ENCODE measurements at regions not wholly inside any gene's neighbourhood (a gene's known extent, or its start where the extent isn't known, plus 50 kb on each side); places are given as distances from the start of the nearest gene placed in this dataset.
"Not testable (repeated sequence)": the region's sequence is repeated elsewhere in the genome, so short reads cannot be mapped to it uniquely, and the experiment has no call there.

DNA sequence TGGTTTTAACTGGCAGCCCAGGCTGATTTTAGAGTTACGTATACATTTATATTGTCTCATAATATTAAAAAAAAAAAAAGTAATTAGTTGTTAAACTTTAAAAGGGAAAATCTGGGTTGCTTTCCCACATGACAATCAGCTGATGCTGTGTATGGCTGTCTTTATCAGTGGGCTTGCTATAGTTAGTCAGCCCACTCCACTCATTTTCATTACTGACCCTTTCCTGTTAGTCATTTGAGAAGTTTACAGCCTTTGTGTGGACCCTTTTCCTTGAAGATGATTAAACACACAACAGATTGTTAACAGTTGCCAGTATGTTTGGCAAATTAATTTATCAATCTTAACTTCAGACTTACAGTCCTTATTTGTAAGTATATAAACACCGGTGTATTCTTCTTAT is 164.5 kb upstream of the AGR3 start:
- no peak for DNase-seq (ENCODE audit: low spot score)

DNA sequence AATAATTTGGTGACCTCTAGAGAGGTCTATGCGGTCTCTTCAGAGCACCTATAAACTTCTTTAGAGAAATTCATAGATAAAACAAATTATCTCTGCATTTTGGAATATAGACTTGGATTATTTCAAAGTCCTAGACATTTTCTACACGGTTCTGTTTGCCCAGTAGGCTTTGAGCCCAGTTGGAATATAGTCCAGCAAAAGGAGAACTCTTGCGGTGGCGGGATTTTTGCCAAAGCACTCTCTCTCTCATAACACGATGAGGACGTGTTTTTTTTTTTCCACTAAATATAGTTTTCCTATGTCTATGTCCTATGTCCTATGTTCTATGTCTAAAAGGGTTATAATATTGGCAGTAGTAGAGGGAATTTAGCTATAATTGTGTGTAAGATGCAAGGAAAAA is 164.9 kb upstream of the AGR3 start:
- DNase-seq (ENCODE audit: low spot score): no peak

DNA sequence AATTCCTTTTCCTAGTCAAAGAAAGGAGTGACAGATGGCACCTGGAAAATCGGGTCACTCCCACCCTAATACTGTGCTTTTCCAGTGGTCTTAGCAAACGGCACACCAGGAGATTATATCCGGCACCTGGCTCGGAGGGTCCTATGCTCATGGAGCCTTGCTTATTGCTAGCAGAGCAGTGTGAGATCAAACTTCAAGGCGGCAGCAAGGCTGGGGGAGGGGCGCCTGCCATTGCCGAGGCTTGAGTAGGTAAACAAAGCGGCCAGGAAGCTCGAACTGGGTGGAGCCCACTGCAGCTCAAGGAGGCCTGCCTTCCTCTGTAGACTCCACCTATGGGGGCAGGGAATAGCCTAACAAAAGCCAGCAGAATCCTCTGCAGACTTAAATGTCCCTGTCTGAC is 171.4 kb upstream of the AGR3 start:
- not testable (repeated sequence) for DNase-seq (ENCODE audit: low spot score)

DNA sequence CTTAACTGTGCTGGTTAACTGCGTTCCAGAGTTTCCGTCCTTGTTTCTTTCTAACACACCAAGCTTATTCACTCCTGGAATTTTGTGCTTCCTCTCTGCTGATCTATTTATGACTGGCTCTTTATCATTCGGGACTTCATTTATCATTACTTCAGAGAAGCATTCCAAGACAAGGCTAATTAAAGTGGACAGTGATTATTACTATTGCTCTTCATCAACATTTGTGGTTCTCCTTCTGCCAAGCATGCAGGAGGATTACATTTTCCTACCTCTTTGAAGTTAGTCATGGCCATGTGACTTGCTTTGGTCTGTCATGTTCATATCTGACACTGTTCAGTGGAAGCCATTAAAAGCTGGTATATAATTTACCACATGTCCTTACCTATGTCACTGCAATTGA is 172.4 kb upstream of the AGR3 start:
- DNase-seq (ENCODE audit: low spot score): no peak

DNA sequence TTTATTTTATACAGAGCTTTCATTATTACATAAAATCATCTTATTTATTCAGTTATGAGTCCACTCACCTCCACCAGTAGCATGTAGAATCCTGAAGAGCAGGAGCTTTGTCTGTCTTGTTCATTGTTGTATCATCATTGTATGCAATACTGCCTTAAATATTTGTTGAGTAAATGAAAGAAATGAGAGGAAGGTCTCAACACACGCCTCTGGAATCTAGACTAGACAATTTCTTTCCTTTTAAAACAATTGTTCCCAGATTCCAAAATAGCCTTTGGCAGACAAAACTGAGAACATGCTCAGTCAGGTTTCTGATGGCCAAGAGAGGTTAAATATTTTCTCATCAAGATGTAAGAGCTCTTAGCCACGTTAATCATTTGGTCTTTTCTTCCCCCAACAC is 173.1 kb upstream of the AGR3 start:
- DNase-seq (ENCODE audit: low spot score): no peak

DNA sequence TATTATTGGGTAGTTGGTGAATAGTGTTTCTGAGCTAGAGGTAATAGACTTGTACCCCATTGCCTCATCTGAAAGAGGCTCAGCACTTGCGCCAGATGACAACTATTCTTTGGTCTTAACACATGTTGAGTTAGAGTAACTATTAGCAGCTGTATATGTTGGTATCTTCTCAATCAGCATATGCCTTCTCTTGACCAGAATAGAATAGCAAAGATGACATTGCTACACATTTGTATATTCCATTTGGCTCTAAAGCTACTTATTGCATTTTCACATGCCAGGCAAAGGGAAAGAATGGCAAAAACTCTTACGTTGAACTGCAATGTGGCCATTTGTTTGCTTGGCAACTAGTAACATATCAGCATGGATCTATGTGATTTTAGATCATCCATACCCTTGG is 173.8 kb upstream of the AGR3 start:
- no peak for DNase-seq (ENCODE audit: low spot score)

DNA sequence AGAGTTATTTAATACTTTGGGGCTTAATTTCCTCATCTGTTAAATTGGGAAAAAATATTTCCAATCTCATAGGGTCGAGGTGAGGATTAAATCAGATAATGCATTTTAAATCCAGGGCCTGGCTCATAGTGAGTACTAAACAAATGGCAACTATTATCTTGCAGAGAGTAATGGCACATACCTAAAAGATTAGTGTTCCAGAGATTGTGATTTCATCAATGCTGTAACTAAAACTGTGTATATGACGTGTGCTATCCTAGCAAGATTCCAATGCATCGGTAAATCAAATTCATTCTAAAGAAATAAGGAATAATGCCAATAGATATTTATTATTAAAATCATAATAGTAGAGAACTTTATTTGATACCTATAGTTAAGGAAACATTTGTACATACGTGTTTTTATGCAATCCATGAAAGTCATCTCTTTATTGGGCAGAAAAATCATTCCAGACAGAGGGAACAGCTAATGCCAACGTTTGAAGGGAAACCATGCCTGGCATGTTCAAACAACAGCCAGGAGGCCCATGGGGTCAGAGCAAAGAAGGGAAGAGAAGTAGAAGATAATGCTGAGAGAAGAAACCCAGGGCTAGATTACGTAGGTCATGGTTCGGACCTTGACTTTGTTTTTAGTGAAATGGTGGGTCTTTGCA is 174.8 kb upstream of the AGR3 start:
- no peak for DNase-seq (ENCODE audit: low spot score)

DNA sequence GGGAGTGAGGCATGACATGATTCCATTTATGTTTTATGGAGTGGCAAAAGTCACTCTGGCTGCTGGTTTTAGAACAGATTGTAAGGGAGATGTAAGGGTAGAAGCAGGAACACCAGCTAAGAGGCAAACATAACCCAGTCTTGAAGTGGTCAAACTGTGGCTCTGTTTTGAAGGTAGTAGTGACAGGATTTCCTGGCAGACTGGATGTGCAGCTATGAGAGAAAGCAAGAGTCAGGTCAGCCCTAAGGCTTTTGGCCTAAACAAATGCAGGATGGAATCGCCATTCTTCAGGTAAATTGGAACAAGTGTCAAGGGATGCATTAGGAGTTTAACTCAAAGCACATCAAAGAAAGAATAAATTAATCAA is 175.3 kb upstream of the AGR3 start:
- no peak for DNase-seq (ENCODE audit: low spot score)

DNA sequence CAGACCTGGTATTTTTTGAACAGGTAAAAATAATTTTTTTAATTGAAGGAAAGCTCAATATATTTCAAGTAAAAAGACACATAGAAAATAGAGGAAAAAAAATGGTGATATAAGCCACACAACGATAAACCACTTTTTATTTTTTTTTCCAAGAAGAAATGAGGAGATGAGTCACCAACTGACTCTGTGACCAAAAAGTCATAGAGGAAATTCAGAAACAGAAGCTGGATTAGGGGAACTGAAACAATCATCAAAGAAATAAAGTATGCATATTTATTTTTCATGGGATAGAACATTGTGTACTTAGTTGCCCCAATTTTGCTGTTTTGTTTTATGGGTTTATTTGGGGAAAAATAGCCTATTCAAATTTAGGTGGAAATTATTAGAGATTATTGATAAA is 176.8 kb upstream of the AGR3 start:
- DNase-seq (ENCODE audit: low spot score): no peak

DNA sequence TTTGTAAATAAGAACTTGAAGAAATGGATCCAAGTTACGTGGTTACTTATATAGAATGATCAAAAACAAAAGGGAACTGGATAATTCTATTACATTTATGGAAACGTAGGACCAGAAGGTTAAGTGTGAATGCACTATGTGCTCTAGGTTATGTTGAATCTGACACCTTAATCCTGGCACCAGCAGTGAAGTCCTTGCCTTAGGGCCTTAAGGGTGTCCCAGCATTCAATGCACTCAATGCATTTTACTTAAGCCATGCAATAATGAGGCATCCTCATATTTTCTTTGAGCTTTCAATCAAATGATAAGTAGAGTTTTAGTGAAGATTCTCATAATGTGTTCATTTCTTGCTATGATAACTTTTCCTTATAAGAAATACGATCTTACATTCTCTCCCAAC is 178.3 kb upstream of the AGR3 start:
- DNase-seq (ENCODE audit: low spot score): no peak

DNA sequence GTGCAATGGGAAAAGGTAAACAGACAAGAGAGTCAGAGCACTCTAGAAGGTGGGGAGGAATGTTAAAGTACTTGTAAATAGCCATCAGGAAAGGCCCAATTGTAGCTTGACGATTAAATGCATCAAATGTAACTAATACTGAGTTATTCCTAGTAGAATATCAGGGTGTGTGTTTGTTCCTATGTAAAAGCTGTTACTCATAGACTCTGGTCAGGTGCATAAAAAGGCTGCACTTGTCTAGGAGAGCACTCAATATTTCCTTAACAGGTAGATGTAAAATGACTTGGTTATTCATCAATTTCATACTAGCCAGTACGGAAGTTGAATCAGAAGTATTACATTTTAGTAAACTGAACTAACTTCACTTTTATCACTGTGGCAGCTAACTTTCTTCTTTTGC is 179.7 kb upstream of the AGR3 start:
- no peak for DNase-seq (ENCODE audit: low spot score)

DNA sequence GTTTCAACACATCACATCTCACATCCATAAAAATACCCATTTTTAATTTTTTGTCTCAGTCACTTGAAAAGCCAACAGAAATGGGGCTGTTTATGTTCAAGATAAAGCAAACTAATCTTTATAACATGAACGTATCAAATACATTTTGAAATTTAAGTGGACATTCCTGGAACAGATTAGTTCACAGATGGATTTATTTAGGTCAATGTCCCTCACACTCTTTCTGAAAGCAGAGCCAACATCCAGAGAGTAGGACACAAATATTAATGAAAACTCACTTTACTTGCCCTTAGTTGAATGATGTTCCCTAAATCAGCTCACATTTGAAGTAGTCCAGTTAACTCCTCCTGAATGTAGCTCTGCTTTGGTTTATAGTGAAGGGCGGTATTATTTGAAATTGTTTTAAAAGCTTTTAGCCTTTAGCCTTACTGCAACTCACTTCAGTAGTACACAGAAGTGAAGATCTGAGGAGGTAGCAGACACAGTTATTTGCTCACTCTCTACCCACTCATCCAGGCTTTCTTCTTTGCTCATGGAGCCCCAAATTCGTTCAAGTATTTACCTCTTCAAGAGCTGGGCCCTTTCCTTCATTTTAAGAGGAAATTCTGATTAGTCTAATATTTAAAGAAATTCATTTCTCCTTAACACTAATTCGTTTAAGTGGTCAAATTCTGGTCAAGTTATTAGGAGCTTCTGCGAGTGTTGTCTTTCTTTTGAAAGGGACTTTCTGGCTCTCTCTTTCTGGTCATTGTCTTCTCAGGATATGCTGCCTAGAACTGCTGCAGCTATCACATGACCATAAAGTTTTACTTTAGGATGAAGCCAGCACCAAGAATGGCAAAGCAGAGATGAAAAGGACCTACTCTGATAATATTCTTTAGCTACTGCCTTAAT is 180.6 kb upstream of the AGR3 start:
- DNase-seq (ENCODE audit: low spot score): no peak

DNA sequence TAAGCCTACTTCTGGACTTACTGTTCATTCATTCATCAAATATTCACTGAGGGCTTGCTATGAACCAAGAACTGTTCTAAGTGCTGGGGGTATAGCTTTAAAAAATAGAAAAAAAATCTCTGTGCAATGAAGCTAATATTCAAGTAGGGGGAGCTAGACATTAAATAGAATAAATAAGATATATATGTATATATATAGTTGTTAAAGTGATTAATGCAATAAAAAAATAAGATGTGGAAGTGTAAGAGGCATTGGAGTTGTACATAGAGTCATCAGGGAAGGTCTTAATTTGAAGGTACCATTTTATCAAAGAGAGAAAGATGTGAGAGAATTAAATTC is 181.2 kb upstream of the AGR3 start:
- DNase-seq (ENCODE audit: low spot score): no peak

DNA sequence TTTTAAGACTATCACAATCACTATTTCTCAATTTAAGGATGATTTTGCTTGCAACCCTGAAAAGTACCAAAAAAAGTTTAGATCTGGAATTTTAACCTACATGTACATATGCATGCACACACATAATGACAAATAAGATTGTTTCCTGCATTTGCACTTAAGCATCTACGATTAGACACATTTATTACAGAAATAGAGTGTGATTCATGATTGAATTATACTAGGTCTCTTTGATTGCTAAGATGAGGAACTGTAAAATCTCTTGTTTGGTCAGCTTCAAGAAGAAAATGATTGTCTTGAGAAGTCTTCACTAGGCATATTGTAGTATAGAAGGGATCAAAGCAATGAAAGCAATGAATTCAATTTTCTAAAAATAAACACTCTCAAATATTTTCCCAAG is 185.9 kb upstream of the AGR3 start:
- no peak for DNase-seq (ENCODE audit: low spot score)

DNA sequence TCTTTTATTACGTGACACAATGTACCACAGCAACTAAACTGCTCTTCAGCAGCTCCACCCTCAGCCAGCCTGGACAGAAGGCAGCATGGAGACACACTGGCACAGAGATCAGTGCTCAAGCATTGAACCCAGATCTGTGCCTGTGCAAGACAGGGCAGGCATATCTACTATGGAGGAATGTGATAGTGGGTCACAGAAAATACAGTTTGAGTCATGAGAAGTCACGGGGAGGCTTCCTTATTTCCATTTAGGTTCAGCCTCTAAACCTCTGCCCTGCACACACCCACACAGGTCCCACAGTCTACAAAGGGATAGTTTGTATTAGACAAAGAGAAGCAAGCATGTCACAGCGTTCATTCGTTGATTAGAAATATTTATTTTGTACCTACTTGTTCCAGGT is 187.4 kb upstream of the AGR3 start:
- DNase-seq (ENCODE audit: low spot score): no peak

DNA sequence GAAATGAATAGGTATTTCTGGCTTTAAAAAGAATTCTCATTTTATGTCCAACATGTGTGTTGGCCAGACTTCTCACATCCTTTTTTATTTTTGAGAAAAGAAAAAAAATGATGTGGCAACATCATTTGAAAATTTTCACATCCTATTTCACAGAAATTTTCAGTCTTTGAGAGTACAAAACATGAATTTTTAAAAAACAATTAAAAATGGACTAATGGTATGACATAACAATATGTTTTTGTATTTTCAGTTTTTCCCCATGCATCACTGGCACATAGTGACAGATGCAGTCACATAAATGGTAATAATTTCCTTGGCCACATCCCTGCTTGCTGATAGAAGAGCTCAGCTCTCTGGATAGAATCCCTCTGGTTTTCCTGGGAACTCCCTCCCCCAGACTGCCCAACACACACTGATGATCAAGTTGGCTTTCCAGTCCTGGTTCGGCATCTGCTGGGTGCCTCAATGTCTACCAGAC is 188.5 kb upstream of the AGR3 start:
- DNase-seq (ENCODE audit: low spot score): no peak

DNA sequence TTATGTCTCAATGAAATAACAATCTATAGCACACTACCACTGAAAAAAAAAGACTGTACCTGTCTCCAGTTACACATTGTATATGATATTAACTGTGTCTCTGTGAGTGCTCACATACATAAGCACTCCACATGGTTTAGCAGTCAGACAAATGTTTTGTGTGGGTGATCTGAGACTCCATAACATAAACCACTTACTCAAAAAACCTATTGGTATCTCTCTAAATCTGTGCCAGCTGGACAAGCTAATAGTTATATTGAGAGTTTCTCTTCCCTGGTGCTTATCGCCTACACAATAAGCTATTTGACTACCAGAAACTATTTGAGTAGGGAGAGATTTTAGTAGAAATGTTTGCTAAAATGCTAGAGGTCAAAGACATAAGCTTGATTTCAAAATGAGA is 190.1 kb upstream of the AGR3 start:
- DNase-seq (ENCODE audit: low spot score): no peak

DNA sequence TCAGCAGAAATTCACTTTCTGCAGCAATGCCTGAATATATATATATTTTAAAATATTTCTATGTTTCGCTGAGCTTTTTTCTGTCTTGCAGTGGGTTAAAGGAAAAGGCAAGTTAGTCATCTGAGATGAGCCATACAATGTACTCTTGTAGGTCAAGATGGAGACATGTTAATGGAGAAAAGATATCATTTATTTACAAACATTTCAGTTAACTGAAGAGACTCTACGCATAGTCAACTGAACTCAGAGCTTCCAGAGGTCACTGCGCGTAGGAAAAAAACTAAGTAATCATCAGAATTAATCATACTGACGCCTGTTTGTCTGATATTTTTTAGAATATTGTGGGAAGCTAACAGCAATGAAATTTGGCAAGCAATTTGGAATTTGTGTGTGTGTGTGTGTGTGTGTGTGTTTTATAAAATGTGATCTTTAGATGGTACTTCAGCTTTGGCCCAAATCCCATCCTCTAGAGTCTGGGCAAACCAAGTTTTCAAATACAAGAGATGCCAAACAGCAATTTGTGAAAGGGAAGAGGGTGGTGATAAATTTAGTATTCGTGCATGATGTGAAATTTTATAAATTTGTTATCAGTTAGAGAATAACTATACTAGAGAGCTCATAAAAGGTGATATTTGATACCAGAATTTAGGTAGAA is 193.9 kb upstream of the AGR3 start:
- no peak for DNase-seq (ENCODE audit: low spot score)

DNA sequence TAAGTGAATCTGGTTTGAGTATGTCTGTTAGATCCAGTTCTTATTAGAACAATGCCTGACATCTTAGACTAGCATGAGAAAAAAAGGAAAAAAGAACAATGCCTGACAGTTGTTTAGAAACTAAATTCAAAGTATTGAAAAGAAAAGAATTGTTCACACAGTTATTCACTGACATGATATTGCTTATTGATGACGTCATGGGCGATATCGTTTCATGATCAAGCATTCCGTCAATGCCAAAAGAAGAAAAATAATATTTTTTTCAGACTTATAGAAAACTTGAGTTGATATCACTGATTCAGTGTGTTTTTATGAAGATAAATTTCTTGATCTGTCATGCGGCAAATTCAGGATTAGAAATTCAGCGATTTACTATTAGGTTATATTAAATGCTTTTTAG is 196.5 kb upstream of the AGR3 start:
- DNase-seq (ENCODE audit: low spot score): no peak

DNA sequence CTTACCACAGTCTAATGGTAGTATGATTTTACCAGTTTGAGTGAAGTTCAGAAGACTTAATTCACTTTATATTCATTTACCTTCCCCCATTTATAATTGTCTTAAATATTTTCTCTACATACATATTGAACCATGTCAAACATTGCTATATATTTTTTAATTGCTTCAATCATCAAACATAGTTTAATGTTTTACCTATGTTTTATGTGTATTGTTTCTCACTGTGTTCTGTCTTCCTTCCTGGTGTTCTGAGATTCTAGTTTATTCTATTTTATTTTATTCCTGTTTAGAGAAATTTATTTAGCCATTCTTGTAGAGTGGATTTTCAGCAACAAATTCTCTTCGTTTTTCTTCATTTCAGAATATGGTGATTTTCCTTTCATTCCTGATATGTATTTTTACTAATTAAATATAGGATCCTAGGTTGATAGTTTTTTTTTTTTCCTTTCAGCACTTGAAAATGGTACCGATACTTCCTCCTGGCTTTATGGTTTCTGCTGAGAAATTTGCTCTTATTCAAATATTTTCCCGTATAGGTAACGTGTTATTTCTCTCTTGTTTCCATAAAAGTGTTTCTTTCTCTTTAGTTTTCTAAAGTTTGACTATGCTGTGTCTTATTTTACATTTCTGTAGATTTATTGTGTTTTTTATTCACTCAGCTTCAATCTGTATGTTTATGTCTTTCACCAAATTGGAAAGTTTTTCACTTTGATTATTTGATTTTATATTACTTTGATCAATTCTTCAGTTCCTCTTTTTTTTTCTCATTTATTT is 201.8 kb upstream of the AGR3 start:
- DNase-seq (ENCODE audit: low spot score): no peak

DNA sequence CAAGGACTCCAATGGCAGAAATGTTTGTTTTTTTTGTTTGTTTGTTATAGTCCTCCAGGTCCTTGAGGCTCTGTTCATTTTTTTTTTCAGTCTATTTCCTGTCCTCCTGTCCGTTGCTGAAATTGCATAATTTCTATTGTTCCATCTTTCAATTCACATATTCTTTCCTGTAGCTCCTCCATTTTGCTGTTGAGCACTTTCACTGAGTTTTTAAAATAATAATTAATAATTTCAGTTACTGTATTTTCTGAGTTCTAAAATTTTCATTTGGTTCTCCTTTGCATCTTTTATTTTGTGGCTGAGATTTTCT is 202.3 kb upstream of the AGR3 start:
- DNase-seq (ENCODE audit: low spot score): no peak

DNA sequence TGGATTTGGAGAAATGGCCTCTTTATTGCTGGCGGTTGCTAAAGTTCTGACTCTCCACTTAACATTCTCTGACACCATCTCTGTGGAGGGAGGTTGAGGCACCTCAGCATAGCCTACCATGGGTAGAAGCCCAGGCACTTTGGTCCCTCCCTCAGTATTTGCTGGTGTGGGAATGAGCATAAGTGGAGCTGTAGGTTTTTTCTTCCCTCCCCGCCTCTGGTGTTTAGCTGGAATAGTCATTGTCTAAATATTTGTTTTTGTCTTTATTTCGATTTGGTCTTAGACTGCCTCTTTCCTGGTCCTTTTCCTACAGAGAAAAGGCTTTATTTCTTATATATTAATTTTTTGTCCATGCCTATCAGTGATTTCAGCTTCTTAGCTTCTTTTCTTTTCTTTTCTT is 203.4 kb upstream of the AGR3 start:
- DNase-seq (ENCODE audit: low spot score): no peak
